ENCODE measurements at regions not wholly inside any gene's neighbourhood (a gene's known extent, or its start where the extent isn't known, plus 50 kb on each side); places are given as distances from the start of the nearest gene placed in this dataset.

DNA sequence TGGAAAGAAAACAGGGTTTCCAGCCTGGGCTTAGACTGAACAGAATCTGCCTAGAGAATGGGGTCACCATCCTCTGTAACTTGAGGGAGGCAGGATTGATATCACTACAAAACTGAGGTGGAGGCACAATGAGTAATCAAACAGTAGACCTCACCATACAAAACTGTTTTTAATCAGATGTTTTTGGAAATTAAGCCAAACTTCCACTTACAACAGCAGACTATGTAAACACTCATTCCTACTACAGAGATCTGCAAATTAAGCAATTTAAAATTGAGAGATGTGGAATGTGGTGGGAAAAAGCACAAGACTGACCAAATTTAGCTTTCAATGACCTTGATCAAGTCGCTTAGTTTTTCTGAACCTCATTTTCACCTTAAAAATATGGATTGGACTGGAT, 104.3 kb upstream of the SLC38A4 start:
- no peak for DNase-seq (ENCODE audit: extremely low read depth, insufficient read length)
- TF ChIP-seq, protein P1, sequence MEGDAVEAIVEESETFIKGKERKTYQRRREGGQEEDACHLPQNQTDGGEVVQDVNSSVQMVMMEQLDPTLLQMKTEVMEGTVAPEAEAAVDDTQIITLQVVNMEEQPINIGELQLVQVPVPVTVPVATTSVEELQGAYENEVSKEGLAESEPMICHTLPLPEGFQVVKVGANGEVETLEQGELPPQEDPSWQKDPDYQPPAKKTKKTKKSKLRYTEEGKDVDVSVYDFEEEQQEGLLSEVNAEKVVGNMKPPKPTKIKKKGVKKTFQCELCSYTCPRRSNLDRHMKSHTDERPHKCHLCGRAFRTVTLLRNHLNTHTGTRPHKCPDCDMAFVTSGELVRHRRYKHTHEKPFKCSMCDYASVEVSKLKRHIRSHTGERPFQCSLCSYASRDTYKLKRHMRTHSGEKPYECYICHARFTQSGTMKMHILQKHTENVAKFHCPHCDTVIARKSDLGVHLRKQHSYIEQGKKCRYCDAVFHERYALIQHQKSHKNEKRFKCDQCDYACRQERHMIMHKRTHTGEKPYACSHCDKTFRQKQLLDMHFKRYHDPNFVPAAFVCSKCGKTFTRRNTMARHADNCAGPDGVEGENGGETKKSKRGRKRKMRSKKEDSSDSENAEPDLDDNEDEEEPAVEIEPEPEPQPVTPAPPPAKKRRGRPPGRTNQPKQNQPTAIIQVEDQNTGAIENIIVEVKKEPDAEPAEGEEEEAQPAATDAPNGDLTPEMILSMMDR (IDR thresholded peaks at IDR 0.05; ENCODE audit: insufficient read depth, low read length, poor library complexity, severe bottlenecking), result no peak
- no peaks in the 10 kb centered on the region for H3K27me3 ChIP-seq (replicated peaks; ENCODE audit: control insufficient read depth, insufficient read depth, low read length)
- no peaks in the 10 kb centered on the region for H3K36me3 ChIP-seq (ENCODE audit: control insufficient read depth, insufficient read depth, low read length)
- no peak overlapping the region for H3K4me3 ChIP-seq (replicated peaks; ENCODE audit: low read depth, low read length)

DNA sequence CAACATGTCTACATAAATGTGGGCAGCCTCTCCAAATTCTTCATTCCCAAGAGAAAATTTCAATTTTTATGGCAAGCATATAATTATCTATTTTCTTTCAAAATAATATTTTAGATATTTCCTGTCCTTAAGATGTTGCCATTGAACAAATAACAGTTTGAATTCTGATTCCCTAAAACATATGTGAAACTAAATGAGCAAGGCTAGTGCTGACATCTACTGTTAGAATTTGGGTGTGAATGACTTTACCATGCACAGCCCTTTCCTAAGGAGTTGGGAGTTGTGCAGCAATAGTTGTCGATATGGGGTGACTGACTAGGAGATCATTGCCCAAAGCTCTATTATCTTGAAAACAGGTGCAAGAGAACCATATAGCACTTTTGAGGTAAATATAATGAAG, 108.2 kb upstream of the SLC38A4 start:
- DNase-seq (ENCODE audit: extremely low read depth, insufficient read length), result no peak
- H3K36me3 ChIP-seq (ENCODE audit: control insufficient read depth, insufficient read depth, low read length), result no peaks in the 10 kb centered on the region
- no peaks in the 10 kb centered on the region for H3K27me3 ChIP-seq (replicated peaks; ENCODE audit: control insufficient read depth, insufficient read depth, low read length)
- no peak overlapping the region for H3K4me3 ChIP-seq (replicated peaks; ENCODE audit: low read depth, low read length)
- TF ChIP-seq, protein P1 (IDR thresholded peaks at IDR 0.05; ENCODE audit: insufficient read depth, low read length, poor library complexity, severe bottlenecking), result peak; percentile 43

DNA sequence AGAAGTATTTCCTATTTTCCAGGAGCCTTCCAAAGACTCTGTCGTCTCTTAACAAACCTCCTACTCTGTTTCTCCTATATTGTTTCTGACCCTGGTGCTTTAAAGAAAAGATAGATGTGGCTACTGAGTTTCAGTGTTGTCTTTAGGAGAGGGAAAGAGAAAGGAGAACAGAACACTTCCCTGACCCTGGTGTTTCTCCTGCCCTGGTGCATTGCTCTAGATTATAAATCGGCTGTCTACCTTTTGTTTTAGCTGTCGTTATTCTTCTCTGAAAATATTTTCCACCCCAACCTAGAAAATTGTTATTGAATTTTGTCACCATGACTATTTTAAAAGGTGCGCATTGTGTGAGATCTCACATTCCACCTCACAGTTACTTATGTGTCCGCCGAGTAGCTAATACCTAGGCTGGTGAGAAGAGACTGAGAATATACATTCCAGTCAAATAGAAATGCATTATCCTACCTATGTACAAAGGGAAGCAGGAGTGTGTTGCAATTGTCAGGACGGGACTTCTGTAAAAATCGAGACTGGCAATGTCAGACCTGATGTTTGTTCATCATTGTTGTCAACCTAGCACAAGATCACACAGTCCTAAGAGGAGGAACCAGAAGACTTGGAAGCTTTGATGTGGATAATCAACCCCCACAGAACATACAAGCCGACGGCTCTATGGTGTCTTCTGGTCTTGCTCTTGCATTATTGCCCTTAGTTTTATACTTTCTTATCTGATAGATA, 108.7 kb upstream of the SLC38A4 start:
- TF ChIP-seq, protein P1 (IDR thresholded peaks at IDR 0.05; ENCODE audit: insufficient read depth, low read length, poor library complexity, severe bottlenecking), result no peak
- H3K27me3 ChIP-seq (replicated peaks; ENCODE audit: control insufficient read depth, insufficient read depth, low read length), result no peaks in the 10 kb centered on the region
- DNase-seq (ENCODE audit: extremely low read depth, insufficient read length), result no peak
- no peak overlapping the region for H3K4me3 ChIP-seq (replicated peaks; ENCODE audit: low read depth, low read length)
- no peaks in the 10 kb centered on the region for H3K36me3 ChIP-seq (ENCODE audit: control insufficient read depth, insufficient read depth, low read length)

DNA sequence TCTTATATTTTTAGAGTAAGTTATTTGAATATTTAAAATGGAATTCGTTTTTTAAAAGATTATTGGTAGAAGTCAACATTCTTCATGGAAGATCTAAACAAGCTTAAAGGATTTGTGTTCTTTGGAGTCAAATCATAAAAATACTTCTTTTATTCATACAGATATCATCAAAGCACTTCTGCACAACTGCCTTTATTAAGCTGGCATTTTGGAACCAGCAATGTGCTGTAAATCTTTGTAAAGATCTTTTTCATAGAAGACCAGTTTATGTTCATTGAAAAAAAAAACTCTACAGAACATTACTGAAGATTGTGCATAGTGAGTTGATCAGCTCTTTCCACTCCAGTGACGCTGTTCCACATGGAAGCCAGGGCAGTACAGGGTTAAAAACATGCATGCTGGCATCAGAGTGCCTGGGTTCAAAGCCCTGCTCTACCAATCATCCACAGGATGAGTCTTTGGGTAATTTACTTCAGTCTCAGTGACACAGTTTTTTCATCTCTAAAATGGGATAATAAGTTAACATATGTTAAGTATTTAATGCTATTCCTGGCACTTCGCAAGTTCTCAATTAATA, 109.6 kb upstream of the SLC38A4 start:
- Histone ChIP-seq H3K4me3 (replicated peaks; ENCODE audit: low read depth, low read length) (no peak overlapping the region), H3K36me3 (ENCODE audit: control insufficient read depth, insufficient read depth, low read length) (no peaks in the 10 kb centered on the region), H3K27me3 (replicated peaks; ENCODE audit: control insufficient read depth, insufficient read depth, low read length) (no peaks in the 10 kb centered on the region)
- TF ChIP-seq, protein P1 (IDR thresholded peaks at IDR 0.05; ENCODE audit: insufficient read depth, low read length, poor library complexity, severe bottlenecking), result no peak
- no peak for DNase-seq (ENCODE audit: extremely low read depth, insufficient read length)

DNA sequence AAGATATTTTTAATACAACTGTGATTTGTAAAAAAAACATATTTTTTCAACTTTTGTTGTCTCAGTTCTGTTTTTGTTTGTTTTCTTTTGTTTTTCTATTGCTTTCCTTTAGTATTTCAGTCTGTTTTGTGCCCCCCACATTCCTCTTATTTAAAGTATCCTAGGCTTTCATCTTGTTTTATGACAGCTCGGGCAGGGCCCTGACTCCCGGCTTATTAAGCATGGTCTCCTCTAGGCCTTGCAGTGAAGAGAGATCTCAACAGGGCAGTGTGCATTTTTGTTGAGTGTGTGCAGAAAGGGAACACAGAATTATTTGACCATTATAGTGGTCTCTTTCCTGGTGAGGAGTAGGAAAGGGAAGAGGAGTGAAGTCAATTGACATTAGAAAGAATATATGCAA, 110.2 kb upstream of the SLC38A4 start:
- Histone ChIP-seq H3K36me3 (ENCODE audit: control insufficient read depth, insufficient read depth, low read length) (no peaks in the 10 kb centered on the region), H3K27me3 (replicated peaks; ENCODE audit: control insufficient read depth, insufficient read depth, low read length) (no peaks in the 10 kb centered on the region), H3K4me3 (replicated peaks; ENCODE audit: low read depth, low read length) (no peak overlapping the region)
- TF ChIP-seq, protein P1 (IDR thresholded peaks at IDR 0.05; ENCODE audit: insufficient read depth, low read length, poor library complexity, severe bottlenecking), result no peak
- no peak for DNase-seq (ENCODE audit: extremely low read depth, insufficient read length)

Measured in GM06990 (cell line).